ENCODE measurements at regions not wholly inside any gene's neighbourhood (a gene's known extent, or its start where the extent isn't known, plus 50 kb on each side); places are given as distances from the start of the nearest gene placed in this dataset.

- Histone ChIP-seq H3K4me3 (no peak overlapping the region), H3K4me1 (no peaks in the 10 kb centered on the region), H3K36me3 (no peaks in the 10 kb centered on the region), H3K27me3 (replicated peaks in 1 of 7) (no peaks in the 10 kb centered on the region), H3K9me3 (peaks cover 0 to 47% (median 2%) of the 10 kb centered on the region in 8 donors), H3K27ac (no peak overlapping the region)
- TF ChIP-seq CTCF (IDR thresholded peaks at IDR 0.05 in 8 of 11, conservative IDR thresholded peaks at IDR 0.05 in 3 of 11) (no peak), POLR2A (IDR thresholded peaks at IDR 0.05) (no peak), POLR2AphosphoS5 (IDR thresholded peaks at IDR 0.05) (no peak)
- 75 to 83% (median 81%) methylated on average over 5 of the region's 5 CpGs for WGBS, 5 donors
- no peak for DNase-seq
- intact Hi-C loops (cut with DNase I; ENCODE audit: low total_unique reads): no loop called here
Measured at GRCh38 chr10:130261306-130261705, 125.1 kb downstream of the GLRX3 start.

GRCh38 chr10:130261766-130262165 lies 125.6 kb downstream of the GLRX3 start:
- no peak for DNase-seq
- TF ChIP-seq POLR2AphosphoS5 (IDR thresholded peaks at IDR 0.05) (no peak), POLR2A (IDR thresholded peaks at IDR 0.05) (no peak), CTCF (IDR thresholded peaks at IDR 0.05 in 8 of 11, conservative IDR thresholded peaks at IDR 0.05 in 3 of 11) (no peak)
- H3K4me1 ChIP-seq: no peaks in the 10 kb centered on the region
- peaks cover 0 to 51% (median 2%) of the 10 kb centered on the region in 8 donors for H3K9me3 ChIP-seq
- H3K27ac ChIP-seq: no peak overlapping the region
- H3K36me3 ChIP-seq: no peaks in the 10 kb centered on the region
- intact Hi-C loops (cut with DNase I; ENCODE audit: low total_unique reads): no loop called here
- 90 to 96% (median 91%) methylated on average over 11 of the region's 11 CpGs for WGBS, 5 donors
- H3K4me3 ChIP-seq: no peak overlapping the region
- H3K27me3 ChIP-seq (replicated peaks in 1 of 7): no peaks in the 10 kb centered on the region

- no peak for DNase-seq
- Histone ChIP-seq H3K27ac (no peak overlapping the region), H3K9me3 (peaks cover 0 to 63% (median 2%) of the 10 kb centered on the region in 8 donors), H3K36me3 (no peaks in the 10 kb centered on the region), H3K27me3 (replicated peaks in 1 of 7) (no peaks in the 10 kb centered on the region), H3K4me1 (no peaks in the 10 kb centered on the region), H3K4me3 (no peak overlapping the region)
- intact Hi-C loops (cut with DNase I; ENCODE audit: low total_unique reads): no loop called here
- TF ChIP-seq CTCF (IDR thresholded peaks at IDR 0.05 in 8 of 11, conservative IDR thresholded peaks at IDR 0.05 in 3 of 11): no peak
- TF ChIP-seq POLR2A (IDR thresholded peaks at IDR 0.05): no peak
- no peak for TF ChIP-seq POLR2AphosphoS5 (IDR thresholded peaks at IDR 0.05)
- WGBS, 5 donors: 74 to 84% (median 78%) methylated on average over 12 of the region's 12 CpGs
Measured at GRCh38 chr10:130263289-130263688, 127.1 kb downstream of the GLRX3 start.

- H3K4me1 ChIP-seq: no peaks in the 10 kb centered on the region
- 82 to 91% (median 85%) methylated on average over 9 to 11 of the region's 11 CpGs for WGBS, 5 donors
Measured at GRCh38 chr10:130265542-130265941, 129.4 kb downstream of the GLRX3 start.

More at GRCh38 chr10:130265542-130265941, 129.4 kb downstream of the GLRX3 start:
- H3K4me3 ChIP-seq: no peak overlapping the region
- no peaks in the 10 kb centered on the region for H3K27me3 ChIP-seq (replicated peaks in 1 of 7)
- DNase-seq: no peak
- H3K9me3 ChIP-seq: peaks cover 0 to 80% (median 2%) of the 10 kb centered on the region in 8 donors
- intact Hi-C loops (cut with DNase I; ENCODE audit: low total_unique reads): no loop called here
- no peak overlapping the region for H3K27ac ChIP-seq
- no peaks in the 10 kb centered on the region for H3K36me3 ChIP-seq
- TF ChIP-seq POLR2AphosphoS5 (IDR thresholded peaks at IDR 0.05) (no peak), POLR2A (IDR thresholded peaks at IDR 0.05) (no peak), CTCF (IDR thresholded peaks at IDR 0.05 in 8 of 11, conservative IDR thresholded peaks at IDR 0.05 in 3 of 11) (no peak)
